ENCODE measurements at regions not wholly inside any gene's neighbourhood (a gene's known extent, or its start where the extent isn't known, plus 50 kb on each side); places are given as distances from the start of the nearest gene placed in this dataset.

- Histone ChIP-seq H3K4me2 (ENCODE audit: low read depth, low read length) (peak overlapping the region; percentile 75; the same call in 1 of the 2 replicates), H3F3A (ENCODE audit: insufficient read depth, low read length) (peaks cover 7% of the 10 kb centered on the region; the same call in 1 of the 2 replicates), H3K36me3 (replicated peaks; ENCODE audit: insufficient read depth, low read length) (no peaks in the 10 kb centered on the region), H3K27me3 (replicated peaks; ENCODE audit: insufficient read depth, low read length) (no peaks in the 10 kb centered on the region), H4K20me1 (ENCODE audit: insufficient read depth, low read length) (no peaks in the 10 kb centered on the region), H3K79me2 (ENCODE audit: low read length) (no peaks in the 10 kb centered on the region), H3K4me1 (ENCODE audit: low read length) (peaks cover 21% of the 10 kb centered on the region), H3K9ac (ENCODE audit: low read length) (no peak overlapping the region), H3K4me3 (ENCODE audit: low read length) (no peak overlapping the region), H3K9me3 (replicated peaks; ENCODE audit: insufficient read depth, low read length) (no peaks in the 10 kb centered on the region), H2AFZ (ENCODE audit: low read length) (no peak overlapping the region), H3K9me2 (replicated peaks; ENCODE audit: insufficient read depth, low read length) (no peaks in the 10 kb centered on the region), H3K27ac (ENCODE audit: low read length) (no peak overlapping the region; the same call in 1 of the 2 replicates)
- TF ChIP-seq CTCF (IDR thresholded peaks at IDR 0.05; ENCODE audit: low read length) (no peak), EZH2 (optimal IDR thresholded peaks at IDR 0.05; ENCODE audit: low read depth, low read length) (no peak), EZH2phosphoT487 (IDR thresholded peaks at IDR 0.05; ENCODE audit: low read length) (no peak)
- DNase-seq, result no peak
Measured at GRCh38 chr6:137767465-137767864, 99.6 kb upstream of the TNFAIP3 start.

DNA sequence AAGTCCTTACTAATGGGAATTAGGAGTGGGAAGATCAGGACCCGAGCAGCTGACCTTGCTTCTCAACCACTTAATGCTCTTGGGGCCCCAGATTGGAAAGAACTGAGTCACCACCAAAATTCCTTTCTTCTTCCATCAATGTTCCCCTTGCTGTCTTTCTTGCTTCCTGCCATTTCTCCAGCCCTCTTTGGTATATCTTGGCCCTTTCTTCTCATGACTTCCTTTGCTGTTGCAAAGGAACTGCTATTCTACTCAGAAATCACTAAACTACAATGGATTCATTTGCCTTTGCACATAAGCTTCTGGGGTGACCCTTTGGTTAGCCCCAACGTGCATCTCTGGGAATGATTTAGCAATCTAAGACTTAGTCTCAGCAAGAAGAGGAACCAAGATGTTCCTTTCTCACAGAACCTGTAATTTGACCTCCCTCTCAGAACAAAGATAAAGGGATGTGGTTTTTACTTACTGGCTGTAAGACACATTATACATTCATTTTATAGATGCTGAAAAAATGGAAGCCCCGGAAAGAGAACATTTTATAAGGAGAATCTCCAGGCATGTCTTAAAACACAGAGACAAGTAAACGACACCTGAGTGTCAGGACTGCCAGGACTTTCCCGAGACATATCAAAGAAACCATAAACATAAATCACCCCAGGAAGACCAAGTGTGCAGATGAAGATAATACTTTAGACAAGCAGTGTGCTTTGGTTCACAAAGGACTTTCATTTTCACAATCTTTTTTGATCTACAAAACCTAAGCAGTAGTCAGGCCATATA is 99.0 kb upstream of the TNFAIP3 start:
- Histone ChIP-seq H3K27ac (ENCODE audit: low read length) (peak overlapping the region; percentile 55; the same call in 1 of the 2 replicates), H2AFZ (ENCODE audit: low read length) (peak overlapping the region; percentile 63)

GRCh38 chr6:137768935-137769334 is 98.1 kb upstream of the TNFAIP3 start:
- H3K9me2 ChIP-seq (replicated peaks; ENCODE audit: insufficient read depth, low read length), result no peaks in the 10 kb centered on the region
- no peak overlapping the region; the same call in 1 of the 2 replicates for H3K9ac ChIP-seq (ENCODE audit: low read length)
- peak overlapping the region; percentile 75 for H3K4me2 ChIP-seq (ENCODE audit: low read depth, low read length)
- no peak for DNase-seq
- H3K27ac ChIP-seq (ENCODE audit: low read length), result peak overlapping the region; percentile 55; the same call in 1 of the 2 replicates
- no peak for TF ChIP-seq CTCF (IDR thresholded peaks at IDR 0.05; ENCODE audit: low read length)
- no peak for TF ChIP-seq EZH2phosphoT487 (IDR thresholded peaks at IDR 0.05; ENCODE audit: low read length)
- TF ChIP-seq EZH2 (optimal IDR thresholded peaks at IDR 0.05; ENCODE audit: low read depth, low read length), result no peak
- no peaks in the 10 kb centered on the region for H3K9me3 ChIP-seq (replicated peaks; ENCODE audit: insufficient read depth, low read length)
- H3K79me2 ChIP-seq (ENCODE audit: low read length), result no peaks in the 10 kb centered on the region
- no peaks in the 10 kb centered on the region for H3K27me3 ChIP-seq (replicated peaks; ENCODE audit: insufficient read depth, low read length)
- H3F3A ChIP-seq (ENCODE audit: insufficient read depth, low read length), result peaks cover 7% of the 10 kb centered on the region; the same call in 1 of the 2 replicates
- H3K36me3 ChIP-seq (replicated peaks; ENCODE audit: insufficient read depth, low read length), result no peaks in the 10 kb centered on the region
- H3K4me3 ChIP-seq (ENCODE audit: low read length), result peak overlapping the region; percentile 17; the same call in 1 of the 2 replicates
- H4K20me1 ChIP-seq (ENCODE audit: insufficient read depth, low read length), result no peaks in the 10 kb centered on the region
- peak overlapping the region; percentile 63 for H2AFZ ChIP-seq (ENCODE audit: low read length)
- H3K4me1 ChIP-seq (ENCODE audit: low read length), result peaks cover 21% of the 10 kb centered on the region

More for the DNA sequence above, 99.0 kb upstream of the TNFAIP3 start:
- Histone ChIP-seq H3K9me2 (replicated peaks; ENCODE audit: insufficient read depth, low read length) (no peaks in the 10 kb centered on the region), H3K4me3 (ENCODE audit: low read length) (peak overlapping the region; percentile 17; the same call in 1 of the 2 replicates), H4K20me1 (ENCODE audit: insufficient read depth, low read length) (no peaks in the 10 kb centered on the region), H3K79me2 (ENCODE audit: low read length) (no peaks in the 10 kb centered on the region), H3F3A (ENCODE audit: insufficient read depth, low read length) (peaks cover 7% of the 10 kb centered on the region; the same call in 1 of the 2 replicates), H3K9me3 (replicated peaks; ENCODE audit: insufficient read depth, low read length) (no peaks in the 10 kb centered on the region), H3K36me3 (replicated peaks; ENCODE audit: insufficient read depth, low read length) (no peaks in the 10 kb centered on the region), H3K4me1 (ENCODE audit: low read length) (peaks cover 21% of the 10 kb centered on the region), H3K27me3 (replicated peaks; ENCODE audit: insufficient read depth, low read length) (no peaks in the 10 kb centered on the region), H3K4me2 (ENCODE audit: low read depth, low read length) (peak overlapping the region; percentile 75), H3K9ac (ENCODE audit: low read length) (peak overlapping the region; percentile 7; the same call in 1 of the 2 replicates)
- DNase-seq, result peak; percentile 68
- no peak for TF ChIP-seq EZH2phosphoT487 (IDR thresholded peaks at IDR 0.05; ENCODE audit: low read length)
- no peak for TF ChIP-seq CTCF (IDR thresholded peaks at IDR 0.05; ENCODE audit: low read length)
- no peak for TF ChIP-seq EZH2 (optimal IDR thresholded peaks at IDR 0.05; ENCODE audit: low read depth, low read length)
